GOT3 (cell line): ENCODE measurements at regions not wholly inside any gene's neighbourhood (a gene's known extent, or its start where the extent isn't known, plus 50 kb on each side); places are given as distances from the start of the nearest gene placed in this dataset.

Source experiments
- DNase-seq: peaks from one replicate; lab custom pipeline; 2025; ENCODE audit warnings: mixed read lengths; lab: John Stamatoyannopoulos, UW

GRCh38 chr20:57896563-57896962 lies 186.7 kb upstream of the PMEPA1 start:
- DNase-seq, result no peak

- no peak for DNase-seq
Measured at GRCh38 chr20:57896017-57896416, 186.2 kb upstream of the PMEPA1 start.

- no peak for DNase-seq
Measured at GRCh38 chr20:57895161-57895855, 185.5 kb upstream of the PMEPA1 start.

GRCh38 chr20:57894522-57894921 lies 184.7 kb upstream of the PMEPA1 start:
- DNase-seq, result no peak

- DNase-seq, result no peak
Measured at GRCh38 chr20:57894096-57894495, 184.3 kb upstream of the PMEPA1 start.

- no peak for DNase-seq
Measured at GRCh38 chr20:57893366-57893999, 183.7 kb upstream of the PMEPA1 start.

- DNase-seq, result no peak
Measured at GRCh38 chr20:57892471-57892870, 182.7 kb upstream of the PMEPA1 start.

GRCh38 chr20:57891014-57891413 lies 181.2 kb upstream of the PMEPA1 start:
- no peak for DNase-seq

- DNase-seq, result no peak
Measured at GRCh38 chr20:57890202-57890800, 180.5 kb upstream of the PMEPA1 start.

- DNase-seq, result no peak
Measured at GRCh38 chr20:57888591-57888990, 178.8 kb upstream of the PMEPA1 start.

- no peak for DNase-seq
Measured at GRCh38 chr20:57884956-57885355, 175.1 kb upstream of the PMEPA1 start.

- DNase-seq, result no peak
Measured at GRCh38 chr20:57883761-57884160, 173.9 kb upstream of the PMEPA1 start.

- no peak for DNase-seq
Measured at GRCh38 chr20:57883224-57883623, 173.4 kb upstream of the PMEPA1 start.

GRCh38 chr20:57882451-57883161 lies 172.8 kb upstream of the PMEPA1 start:
- DNase-seq, result no peak

- no peak for DNase-seq
Measured at GRCh38 chr20:57881466-57882385, 171.9 kb upstream of the PMEPA1 start.

GRCh38 chr20:57880571-57880892 lies 170.7 kb upstream of the PMEPA1 start:
- no peak for DNase-seq

GRCh38 chr20:57879779-57880570 lies 170.2 kb upstream of the PMEPA1 start:
- no peak for DNase-seq

GRCh38 chr20:57879437-57879778 lies 169.6 kb upstream of the PMEPA1 start:
- DNase-seq, result no peak

GRCh38 chr20:57878786-57879424 lies 169.1 kb upstream of the PMEPA1 start:
- no peak for DNase-seq

- no peak for DNase-seq
Measured at GRCh38 chr20:57877995-57878394, 168.2 kb upstream of the PMEPA1 start.
